Endothelial cell (in vitro differentiated cells): ENCODE measurements at regions not wholly inside any gene's neighbourhood (a gene's known extent, or its start where the extent isn't known, plus 50 kb on each side); places are given as distances from the start of the nearest gene placed in this dataset.

Experiments used
- DNase-seq: peaks from one replicate; pipeline ENCODE4 v3.0.0; 2021; ENCODE audit warnings: low spot score
- H3K27ac Mint-ChIP-seq: one replicate; pipeline ENCODE4 v1.8.0; 2021; ENCODE audit warnings: mixed read lengths, inconsistent platforms; ENCODE audit not compliant: unreplicated experiment
- H3K27me3 Mint-ChIP-seq: one replicate; pipeline ENCODE4 v1.8.0; 2021; ENCODE audit warnings: mild to moderate bottlenecking, moderate library complexity, mixed read lengths, inconsistent platforms; ENCODE audit not compliant: unreplicated experiment
- H3K36me3 Mint-ChIP-seq: one replicate; pipeline ENCODE4 v1.8.0; 2021; ENCODE audit warnings: mild to moderate bottlenecking, low read depth, mixed read lengths, inconsistent platforms; ENCODE audit not compliant: unreplicated experiment
- H3K4me1 Mint-ChIP-seq: one replicate; pipeline ENCODE4 v1.8.0; 2021; ENCODE audit warnings: mild to moderate bottlenecking, mixed read lengths, inconsistent platforms; ENCODE audit not compliant: unreplicated experiment
- H3K4me3 Mint-ChIP-seq: one replicate; pipeline ENCODE4 v1.8.0; 2021; ENCODE audit warnings: mild to moderate bottlenecking, mixed read lengths, inconsistent platforms; ENCODE audit not compliant: unreplicated experiment
- H3K9me3 Mint-ChIP-seq: one replicate; pipeline ENCODE4 v1.8.0; 2021; ENCODE audit warnings: mixed read lengths, inconsistent platforms; ENCODE audit not compliant: unreplicated experiment
- CTCF ChIP-seq: fragments of 200-600 bp; sonication (generic); IDR thresholded peaks from one replicate; pipeline ENCODE4 v1.5.0; 2021; ENCODE audit warnings: antibody characterized with exemption; ENCODE audit not compliant: unreplicated experiment

- Mint-ChIP-seq H3K36me3 (no peaks in the 10 kb centered on the region), H3K27me3 (peaks cover 2% of the 10 kb centered on the region), H3K27ac (no peak overlapping the region), H3K4me1 (peaks cover 3% of the 10 kb centered on the region), H3K4me3 (no peak overlapping the region), H3K9me3 (no peaks in the 10 kb centered on the region)
- DNase-seq, result no peak
- no peak for TF ChIP-seq CTCF
Observed at GRCh38 chr14:103250874-103251273, 83.2 kb upstream of the EIF5 start.

- TF ChIP-seq CTCF, result no peak
- Mint-ChIP-seq H3K9me3 (no peaks in the 10 kb centered on the region), H3K4me3 (no peak overlapping the region), H3K36me3 (no peaks in the 10 kb centered on the region), H3K27me3 (no peaks in the 10 kb centered on the region), H3K27ac (no peak overlapping the region), H3K4me1 (peaks cover 3% of the 10 kb centered on the region)
- no peak for DNase-seq
Observed at GRCh38 chr14:103255555-103255954, 78.5 kb upstream of the EIF5 start.

GRCh38 chr14:103256406-103256805, 77.6 kb upstream of the EIF5 start:
- Mint-ChIP-seq H3K27ac (no peak overlapping the region), H3K4me1 (peaks cover 10% of the 10 kb centered on the region), H3K36me3 (no peaks in the 10 kb centered on the region), H3K27me3 (no peaks in the 10 kb centered on the region), H3K9me3 (no peaks in the 10 kb centered on the region), H3K4me3 (no peak overlapping the region)
- no peak for TF ChIP-seq CTCF
- no peak for DNase-seq

- H3K27ac Mint-ChIP-seq, result no peak overlapping the region
- H3K9me3 Mint-ChIP-seq, result no peaks in the 10 kb centered on the region
- DNase-seq, result no peak
- no peak for TF ChIP-seq CTCF
- H3K27me3 Mint-ChIP-seq, result no peaks in the 10 kb centered on the region
- no peak overlapping the region for H3K4me3 Mint-ChIP-seq
- no peaks in the 10 kb centered on the region for H3K36me3 Mint-ChIP-seq
- H3K4me1 Mint-ChIP-seq, result peaks cover 10% of the 10 kb centered on the region
Observed at GRCh38 chr14:103257211-103257962, 76.7 kb upstream of the EIF5 start.

GRCh38 chr14:103258211-103258610, 75.8 kb upstream of the EIF5 start:
- TF ChIP-seq CTCF, result no peak
- Mint-ChIP-seq H3K27ac (no peak overlapping the region), H3K27me3 (no peaks in the 10 kb centered on the region), H3K4me3 (no peak overlapping the region), H3K36me3 (no peaks in the 10 kb centered on the region), H3K4me1 (peaks cover 10% of the 10 kb centered on the region), H3K9me3 (no peaks in the 10 kb centered on the region)
- DNase-seq, result no peak
